ENCODE measurements at regions not wholly inside any gene's neighbourhood (a gene's known extent, or its start where the extent isn't known, plus 50 kb on each side); places are given as distances from the start of the nearest gene placed in this dataset.
"Not testable (repeated sequence)": the region's sequence is repeated elsewhere in the genome, so short reads cannot be mapped to it uniquely, and the experiment has no call there.

DNA sequence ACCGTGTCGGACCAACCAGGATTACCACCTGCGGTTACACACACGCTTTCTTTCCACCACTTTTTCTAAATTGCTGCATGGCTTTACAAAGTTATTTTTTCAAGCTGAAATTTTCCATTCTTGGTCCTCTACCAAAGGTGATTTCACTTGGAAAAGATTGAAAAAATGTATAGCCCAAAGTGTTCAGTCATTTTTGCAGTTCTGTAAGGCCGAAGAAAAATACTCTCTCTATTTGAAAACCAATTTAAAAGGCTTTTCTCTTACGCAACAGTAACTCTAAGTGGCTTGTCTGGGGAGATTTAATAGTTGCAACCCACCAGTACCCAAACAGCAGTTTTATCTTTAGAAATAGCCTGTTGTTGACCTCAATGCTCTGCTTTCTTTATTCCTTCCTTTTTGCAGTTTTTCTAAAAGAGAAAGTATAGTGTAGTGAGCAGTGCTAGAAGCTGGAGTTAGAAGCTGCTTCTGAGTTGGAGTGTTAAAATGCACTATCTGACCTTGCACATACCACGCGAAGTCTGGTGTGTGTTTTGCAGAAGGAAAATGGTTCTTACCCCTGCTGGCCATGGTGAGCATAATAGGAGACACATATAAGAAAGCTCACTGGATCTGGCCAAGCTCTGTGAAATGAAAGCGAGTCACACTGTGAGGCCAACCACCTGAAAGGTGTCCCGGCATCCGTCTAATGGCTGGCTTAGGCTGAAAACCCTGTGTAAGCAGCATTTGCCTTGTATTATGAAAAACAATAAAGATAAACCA is 201.0 kb upstream of the ADRA1D start:
- Mint-ChIP-seq H3K4me1 (no peaks in the 10 kb centered on the region), H3K4me3 (no peak overlapping the region), H3K27me3 (peaks cover 0 to 9% of the 10 kb centered on the region in 2 donors), H3K27ac (no peak overlapping the region), H3K36me3 (no peaks in the 10 kb centered on the region), H3K9me3 (peaks cover 0 to 3% of the 10 kb centered on the region in 2 donors)
- no peak for ATAC-seq (replicated peaks)
- DNase-seq = no peak

DNA sequence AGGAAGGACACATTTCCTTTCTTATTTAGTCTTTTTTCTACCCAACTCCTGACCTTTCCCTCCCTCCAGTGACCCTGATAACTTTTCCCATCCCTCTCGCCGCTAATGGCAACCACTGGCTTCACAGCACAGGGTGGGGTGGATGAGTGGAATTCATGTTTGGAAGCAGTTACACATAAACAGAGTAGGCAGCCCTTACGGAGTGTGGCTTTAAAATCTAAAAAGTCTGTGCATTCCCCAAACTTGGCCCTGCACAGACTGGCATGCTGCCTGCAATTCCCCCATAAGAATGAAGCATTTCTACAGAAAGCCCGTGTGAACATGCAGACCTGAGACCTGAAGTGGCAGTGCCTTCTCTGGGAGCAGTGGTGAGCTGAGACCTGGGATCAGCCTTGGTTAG is 196.7 kb upstream of the ADRA1D start:
- DNase-seq = no peak
- no peaks in the 10 kb centered on the region for H3K36me3 Mint-ChIP-seq

DNA sequence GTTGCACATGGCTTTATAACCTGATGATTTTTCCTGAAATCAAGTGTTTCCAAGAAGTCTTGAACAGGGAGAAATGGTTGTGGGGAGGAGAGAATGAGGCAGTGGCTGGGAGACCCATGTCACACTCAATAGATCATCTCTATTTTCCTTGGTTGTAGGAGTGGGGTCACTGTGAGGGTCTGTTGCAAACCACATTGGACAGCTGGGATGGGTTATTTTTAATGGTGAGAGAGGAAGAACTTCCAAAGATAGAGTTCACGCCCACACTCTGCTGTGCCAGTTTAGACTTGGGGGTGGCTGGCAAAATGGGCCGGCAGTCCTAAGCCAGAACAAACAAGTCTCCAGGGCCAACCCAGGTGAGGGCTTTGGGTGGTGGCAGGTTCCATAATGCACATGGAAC is 196.2 kb upstream of the ADRA1D start:
- no peak overlapping the region for H3K4me3 Mint-ChIP-seq
- ATAC-seq (replicated peaks) (no peak), DNase-seq (no peak)
- no peak overlapping the region for H3K27ac Mint-ChIP-seq
- H3K4me1 Mint-ChIP-seq = no peaks in the 10 kb centered on the region
- peaks cover 0 to 4% of the 10 kb centered on the region in 2 donors for H3K9me3 Mint-ChIP-seq
- H3K36me3 Mint-ChIP-seq = no peaks in the 10 kb centered on the region
- H3K27me3 Mint-ChIP-seq = peaks cover 0 to 6% of the 10 kb centered on the region in 2 donors

More for the DNA sequence above, 196.7 kb upstream of the ADRA1D start:
- peaks cover 0 to 4% of the 10 kb centered on the region in 2 donors for H3K9me3 Mint-ChIP-seq
- no peak overlapping the region for H3K27ac Mint-ChIP-seq
- ATAC-seq (replicated peaks) = no peak
- H3K4me3 Mint-ChIP-seq = no peak overlapping the region
- H3K27me3 Mint-ChIP-seq = peaks cover 0 to 6% of the 10 kb centered on the region in 2 donors
- no peaks in the 10 kb centered on the region for H3K4me1 Mint-ChIP-seq

DNA sequence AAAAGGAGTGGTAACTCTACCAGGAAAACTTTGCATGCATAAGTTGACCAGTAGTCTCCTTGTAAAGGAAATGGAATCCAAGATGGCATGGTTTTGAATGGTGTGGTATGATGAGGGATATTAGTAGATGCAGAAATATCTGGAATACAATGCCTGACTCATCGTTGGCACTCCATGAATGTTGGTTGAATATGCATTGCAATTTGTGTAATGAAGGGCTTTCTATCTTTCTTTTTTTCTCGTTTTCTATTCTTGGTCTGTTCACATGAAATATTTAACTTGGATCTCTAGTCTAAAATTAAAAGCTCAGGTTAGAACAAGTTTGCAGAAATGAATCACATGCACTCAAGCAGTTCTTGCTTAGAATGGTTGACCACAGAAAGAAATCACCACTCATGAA is 195.3 kb upstream of the ADRA1D start:
- no peak for DNase-seq
- no peak for ATAC-seq (replicated peaks)
- Mint-ChIP-seq H3K4me1 (no peaks in the 10 kb centered on the region), H3K36me3 (no peaks in the 10 kb centered on the region), H3K27me3 (peaks cover 0 to 6% of the 10 kb centered on the region in 2 donors), H3K27ac (no peak overlapping the region), H3K4me3 (no peak overlapping the region), H3K9me3 (peaks cover 0 to 4% of the 10 kb centered on the region in 2 donors)

DNA sequence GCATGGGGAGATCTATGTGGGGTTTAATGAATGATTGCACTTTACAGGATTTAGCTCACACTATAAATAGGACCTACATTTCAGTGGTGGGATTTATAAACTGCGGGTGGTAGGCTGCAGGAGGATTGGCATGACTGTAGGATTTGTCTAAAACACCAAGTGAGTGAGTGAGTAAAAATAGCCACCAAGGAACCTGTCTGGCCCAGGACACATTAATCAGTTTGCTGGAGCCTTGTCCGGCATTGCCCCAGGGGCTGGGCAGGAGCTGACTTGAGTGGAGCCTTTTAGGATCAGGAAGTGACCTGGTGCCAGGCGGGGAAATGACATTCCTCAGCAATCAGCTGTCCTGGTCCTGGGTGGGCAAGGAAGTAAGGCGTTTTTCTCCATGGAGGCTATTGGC is 193.9 kb upstream of the ADRA1D start:
- Mint-ChIP-seq H3K4me1 (no peaks in the 10 kb centered on the region), H3K4me3 (no peak overlapping the region), H3K36me3 (no peaks in the 10 kb centered on the region), H3K27ac (no peak overlapping the region), H3K27me3 (peaks cover 0 to 6% of the 10 kb centered on the region in 2 donors), H3K9me3 (peaks cover 0 to 4% of the 10 kb centered on the region in 2 donors)
- DNase-seq (no peak), ATAC-seq (replicated peaks) (no peak)

DNA sequence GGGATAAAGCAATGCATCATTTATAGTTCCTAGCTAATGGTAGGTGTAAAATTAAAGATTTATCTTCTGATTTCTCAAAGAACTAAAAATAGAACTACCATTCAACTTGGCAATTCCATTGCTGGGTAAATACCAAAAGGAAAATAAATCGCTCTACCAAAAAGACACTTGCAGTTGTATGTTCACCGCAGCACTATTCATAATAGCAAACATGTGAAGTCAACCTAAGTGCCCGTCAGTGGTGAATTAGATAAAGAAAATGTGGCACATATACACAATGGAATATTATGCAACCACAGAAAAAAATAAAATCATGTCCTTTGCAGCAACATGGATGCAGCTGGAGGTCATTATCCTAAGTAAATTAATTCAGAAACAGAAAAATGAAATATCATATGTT is 192.8 kb upstream of the ADRA1D start:
- DNase-seq (no peak), ATAC-seq (replicated peaks) (no peak)
- H3K36me3 Mint-ChIP-seq = no peaks in the 10 kb centered on the region
- H3K4me3 Mint-ChIP-seq = no peak overlapping the region
- H3K27ac Mint-ChIP-seq = no peak overlapping the region
- H3K4me1 Mint-ChIP-seq = no peaks in the 10 kb centered on the region
- peaks cover 0 to 4% of the 10 kb centered on the region in 2 donors for H3K9me3 Mint-ChIP-seq
- peaks cover 0 to 6% of the 10 kb centered on the region in 2 donors for H3K27me3 Mint-ChIP-seq

DNA sequence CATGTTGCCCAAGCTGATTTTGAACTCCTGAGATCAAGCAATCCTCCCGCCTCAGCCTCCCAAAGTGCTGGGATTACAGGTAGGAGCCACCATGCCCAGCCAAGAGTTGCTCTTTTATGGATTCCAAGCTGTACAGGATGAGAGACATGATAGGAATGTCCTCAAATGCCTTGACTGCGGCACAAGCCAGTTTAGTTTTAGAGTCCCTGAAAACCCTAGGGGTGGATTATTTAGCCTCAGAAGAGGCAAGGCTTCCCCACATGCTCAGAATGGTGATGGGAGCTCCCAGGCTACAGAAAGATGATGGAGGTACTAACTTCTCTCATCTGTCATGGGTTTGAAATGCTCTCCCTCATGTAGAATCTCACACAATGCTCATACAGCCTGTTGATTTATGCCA is 192.1 kb upstream of the ADRA1D start:
- H3K4me3 Mint-ChIP-seq = no peak overlapping the region
- H3K4me1 Mint-ChIP-seq = no peaks in the 10 kb centered on the region
- H3K9me3 Mint-ChIP-seq = peaks cover 0 to 2% of the 10 kb centered on the region in 2 donors
- no peak overlapping the region for H3K27ac Mint-ChIP-seq
- DNase-seq (no peak), ATAC-seq (replicated peaks) (no peak)
- H3K36me3 Mint-ChIP-seq = no peaks in the 10 kb centered on the region
- H3K27me3 Mint-ChIP-seq = peaks cover 0 to 6% of the 10 kb centered on the region in 2 donors

DNA sequence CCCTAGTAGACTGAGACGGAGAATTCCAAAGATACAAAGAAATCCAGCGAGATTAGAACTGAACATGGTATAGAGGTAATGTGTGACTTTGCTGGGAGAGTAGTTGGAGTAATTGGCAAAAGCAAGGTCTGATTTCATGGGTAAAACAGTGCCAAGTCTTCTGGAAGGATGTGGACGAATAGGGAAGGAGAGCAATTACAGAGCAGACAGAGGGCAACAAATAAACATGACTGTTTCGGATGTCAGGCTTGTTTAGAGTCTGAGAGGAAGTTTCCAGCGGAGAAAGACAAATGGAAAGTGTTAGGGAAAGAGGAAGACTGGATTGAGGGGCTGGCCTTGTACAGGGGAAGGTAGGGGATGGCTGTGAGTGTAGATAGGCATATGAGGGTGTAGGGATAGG is 190.4 kb upstream of the ADRA1D start:
- DNase-seq (no peak), ATAC-seq (replicated peaks) (no peak)
- Mint-ChIP-seq H3K4me3 (no peak overlapping the region), H3K27me3 (no peaks in the 10 kb centered on the region), H3K27ac (no peak overlapping the region), H3K9me3 (peaks cover 0 to 2% of the 10 kb centered on the region in 2 donors), H3K36me3 (no peaks in the 10 kb centered on the region), H3K4me1 (no peaks in the 10 kb centered on the region)

DNA sequence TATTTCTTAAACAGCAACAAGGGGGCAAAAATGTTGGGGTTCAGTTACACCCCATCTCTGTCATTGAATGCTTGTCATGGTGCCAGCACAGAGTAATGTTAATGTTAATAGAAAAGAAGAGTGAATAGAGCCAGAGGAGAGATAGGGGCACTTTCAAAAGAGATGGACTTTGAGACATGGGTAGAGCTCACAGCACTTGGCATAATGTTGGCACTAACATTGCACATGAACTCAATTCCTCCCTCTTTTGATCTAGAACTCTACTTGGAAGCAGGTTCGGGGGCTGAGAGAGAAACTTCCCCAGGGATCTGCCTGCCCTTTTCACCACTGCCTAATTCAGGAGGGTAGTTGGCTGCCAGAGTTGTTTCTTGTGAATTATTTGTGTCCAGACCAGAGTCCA is 188.0 kb upstream of the ADRA1D start:
- ATAC-seq (replicated peaks) = no peak
- H3K4me3 Mint-ChIP-seq = no peak overlapping the region
- H3K9me3 Mint-ChIP-seq = no peaks in the 10 kb centered on the region
- H3K36me3 Mint-ChIP-seq = no peaks in the 10 kb centered on the region
- DNase-seq = no peak
- peaks cover 0 to 6% of the 10 kb centered on the region in 2 donors for H3K27me3 Mint-ChIP-seq
- H3K27ac Mint-ChIP-seq = no peak overlapping the region
- H3K4me1 Mint-ChIP-seq = no peaks in the 10 kb centered on the region

DNA sequence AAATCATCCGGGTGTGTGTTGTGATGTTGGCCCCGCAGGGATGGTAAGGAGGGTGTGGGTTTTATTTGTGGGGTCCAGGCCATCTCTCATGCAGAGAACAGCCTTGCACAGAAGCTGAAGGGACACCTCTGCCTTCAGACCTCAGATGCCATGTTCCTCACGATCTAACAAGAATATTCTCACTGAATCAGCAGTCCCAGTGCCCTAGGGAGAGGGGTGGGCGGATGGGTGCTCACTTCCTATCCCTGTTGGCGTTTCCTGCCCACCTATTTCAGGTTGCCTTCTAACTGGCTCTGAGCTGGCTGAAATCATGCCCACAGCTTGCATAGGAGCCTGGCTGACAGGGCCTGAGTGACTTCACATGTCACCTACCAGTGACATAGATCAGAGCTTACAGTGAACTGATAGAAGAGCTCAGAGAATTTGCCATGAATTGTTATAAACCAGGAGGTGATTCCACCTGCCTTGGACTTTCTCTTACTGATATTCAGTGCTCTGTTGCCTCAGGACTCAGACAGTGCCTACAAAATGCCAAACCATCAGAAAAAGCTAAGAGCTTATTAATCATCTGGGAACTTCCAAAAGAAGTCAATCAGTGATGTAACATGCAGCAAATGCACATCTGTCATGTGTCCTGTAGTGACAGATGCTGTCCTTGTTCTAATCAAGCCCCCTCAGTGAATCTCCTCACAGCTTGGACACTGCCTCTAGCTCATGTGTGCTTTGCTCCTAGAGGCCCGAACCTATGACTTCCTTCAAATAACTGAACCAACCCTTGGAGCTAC is 186.8 kb upstream of the ADRA1D start:
- no peak overlapping the region for H3K27ac Mint-ChIP-seq
- H3K27me3 Mint-ChIP-seq = peaks cover 0 to 6% of the 10 kb centered on the region in 2 donors
- ATAC-seq (replicated peaks) (no peak), DNase-seq (no peak)
- H3K9me3 Mint-ChIP-seq = no peaks in the 10 kb centered on the region
- H3K4me3 Mint-ChIP-seq = no peak overlapping the region
- no peaks in the 10 kb centered on the region for H3K36me3 Mint-ChIP-seq
- H3K4me1 Mint-ChIP-seq = no peaks in the 10 kb centered on the region

DNA sequence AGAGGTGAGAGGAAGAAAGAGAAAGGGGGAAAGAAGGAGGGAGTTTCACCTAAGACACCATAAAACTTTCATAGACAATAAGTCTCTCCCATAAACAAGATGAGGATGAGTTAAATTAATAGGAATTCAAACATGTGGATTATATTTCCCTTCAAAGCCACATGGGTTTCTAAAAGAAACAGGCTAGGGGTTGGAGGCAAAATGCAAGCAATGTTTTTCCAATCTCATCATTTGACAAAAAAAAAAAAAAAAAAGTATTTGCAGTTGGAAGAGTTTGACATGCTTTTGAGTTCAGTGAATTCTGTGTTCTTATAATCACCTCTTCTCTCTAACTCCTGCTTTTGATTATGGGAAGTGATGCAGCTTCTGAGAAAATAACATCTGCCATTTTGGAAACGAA is 186.1 kb upstream of the ADRA1D start:
- ATAC-seq (replicated peaks) = no peak
- Mint-ChIP-seq H3K4me1 (no peaks in the 10 kb centered on the region), H3K4me3 (no peak overlapping the region), H3K9me3 (no peaks in the 10 kb centered on the region), H3K36me3 (no peaks in the 10 kb centered on the region), H3K27me3 (peaks cover 0 to 6% of the 10 kb centered on the region in 2 donors), H3K27ac (no peak overlapping the region)
- no peak for DNase-seq

DNA sequence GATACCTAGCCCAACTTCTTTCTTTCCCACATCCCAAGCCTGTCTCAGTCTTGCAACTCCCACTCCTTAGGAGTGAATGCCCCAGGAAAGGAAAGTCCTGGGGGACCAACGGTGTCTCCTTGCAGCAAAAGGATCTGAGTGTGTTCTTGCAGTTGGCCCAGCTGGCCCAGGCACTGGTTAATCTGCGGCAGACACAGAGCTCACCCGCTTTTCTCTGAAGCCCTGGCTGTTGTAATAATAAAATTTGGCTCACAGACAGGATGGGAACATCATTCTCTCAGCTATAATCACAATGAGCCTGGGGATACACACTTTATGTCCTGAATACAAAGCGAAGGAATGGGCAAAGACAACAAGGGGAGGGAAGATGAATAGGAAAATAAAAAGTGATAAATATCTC is 185.6 kb upstream of the ADRA1D start:
- H3K4me3 Mint-ChIP-seq = no peak overlapping the region
- no peaks in the 10 kb centered on the region for H3K4me1 Mint-ChIP-seq
- no peak overlapping the region for H3K27ac Mint-ChIP-seq
- DNase-seq (no peak), ATAC-seq (replicated peaks) (no peak)
- peaks cover 0 to 6% of the 10 kb centered on the region in 2 donors for H3K27me3 Mint-ChIP-seq
- no peaks in the 10 kb centered on the region for H3K9me3 Mint-ChIP-seq
- no peaks in the 10 kb centered on the region for H3K36me3 Mint-ChIP-seq

DNA sequence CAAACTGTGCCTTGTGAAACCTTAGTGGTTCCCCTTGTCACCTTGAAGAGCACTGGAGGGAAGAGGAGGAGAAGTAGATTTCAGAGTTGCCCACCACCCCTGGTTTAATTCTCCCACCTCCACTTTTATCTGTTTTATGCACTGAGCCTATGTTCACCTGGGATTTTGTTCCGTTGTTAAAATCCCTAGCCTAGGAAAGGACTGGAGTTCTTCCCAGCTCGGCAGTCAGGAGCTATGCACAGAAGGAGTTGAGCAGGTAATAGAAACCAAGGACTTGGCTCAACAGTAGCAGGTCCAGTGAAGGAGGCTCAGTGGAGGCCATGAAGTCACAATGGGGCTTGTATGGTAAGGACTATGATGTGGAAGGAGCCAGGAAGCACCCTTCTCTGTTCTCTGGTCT is 182.4 kb upstream of the ADRA1D start:
- peaks cover 0 to 6% of the 10 kb centered on the region in 2 donors for H3K27me3 Mint-ChIP-seq
- H3K9me3 Mint-ChIP-seq = no peaks in the 10 kb centered on the region
- ATAC-seq (replicated peaks) (no peak), DNase-seq (no peak)
- H3K4me1 Mint-ChIP-seq = no peaks in the 10 kb centered on the region
- H3K4me3 Mint-ChIP-seq = no peak overlapping the region
- no peaks in the 10 kb centered on the region for H3K36me3 Mint-ChIP-seq
- H3K27ac Mint-ChIP-seq = no peak overlapping the region

DNA sequence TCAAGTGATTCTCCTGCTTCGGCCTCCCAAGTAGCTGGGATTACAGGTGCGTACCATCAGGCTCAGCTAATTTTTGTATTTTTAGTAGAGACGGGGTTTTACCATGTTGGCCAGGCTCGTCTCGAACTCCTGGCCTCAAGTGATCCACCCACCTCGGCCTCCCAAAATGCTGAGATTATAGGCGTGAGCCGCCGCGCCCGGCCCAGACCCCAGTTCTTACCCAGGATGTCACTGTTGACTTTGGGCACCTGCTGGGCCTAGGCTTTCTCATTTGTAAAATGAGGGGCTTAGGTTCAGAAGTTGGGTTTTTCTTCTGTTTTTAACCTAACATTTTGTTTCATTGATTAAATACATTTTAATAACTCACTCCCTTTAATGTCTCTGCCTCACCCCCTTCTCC is 181.7 kb upstream of the ADRA1D start:
- H3K27ac Mint-ChIP-seq; ATAC-seq (replicated peaks); DNase-seq; H3K36me3 Mint-ChIP-seq; H3K9me3 Mint-ChIP-seq; H3K27me3 Mint-ChIP-seq; H3K4me1 Mint-ChIP-seq; H3K4me3 Mint-ChIP-seq: not testable (repeated sequence)
